ENCODE measurements at regions not wholly inside any gene's neighbourhood (a gene's known extent, or its start where the extent isn't known, plus 50 kb on each side); places are given as distances from the start of the nearest gene placed in this dataset.
A peak's percentile ranks its signal among the peaks of the same experiment; 100 is the strongest.

GRCh38 chr3:153974614-153975013 is 146.6 kb upstream of the ARHGEF26 start:
- no peak for DNase-seq (ENCODE audit: low spot score)

GRCh38 chr3:153976891-153977554 is 144.2 kb upstream of the ARHGEF26 start:
- DNase-seq (ENCODE audit: low spot score): peak; percentile 17

GRCh38 chr3:153978006-153978405 is 143.2 kb upstream of the ARHGEF26 start:
- no peak for DNase-seq (ENCODE audit: low spot score)

DNA sequence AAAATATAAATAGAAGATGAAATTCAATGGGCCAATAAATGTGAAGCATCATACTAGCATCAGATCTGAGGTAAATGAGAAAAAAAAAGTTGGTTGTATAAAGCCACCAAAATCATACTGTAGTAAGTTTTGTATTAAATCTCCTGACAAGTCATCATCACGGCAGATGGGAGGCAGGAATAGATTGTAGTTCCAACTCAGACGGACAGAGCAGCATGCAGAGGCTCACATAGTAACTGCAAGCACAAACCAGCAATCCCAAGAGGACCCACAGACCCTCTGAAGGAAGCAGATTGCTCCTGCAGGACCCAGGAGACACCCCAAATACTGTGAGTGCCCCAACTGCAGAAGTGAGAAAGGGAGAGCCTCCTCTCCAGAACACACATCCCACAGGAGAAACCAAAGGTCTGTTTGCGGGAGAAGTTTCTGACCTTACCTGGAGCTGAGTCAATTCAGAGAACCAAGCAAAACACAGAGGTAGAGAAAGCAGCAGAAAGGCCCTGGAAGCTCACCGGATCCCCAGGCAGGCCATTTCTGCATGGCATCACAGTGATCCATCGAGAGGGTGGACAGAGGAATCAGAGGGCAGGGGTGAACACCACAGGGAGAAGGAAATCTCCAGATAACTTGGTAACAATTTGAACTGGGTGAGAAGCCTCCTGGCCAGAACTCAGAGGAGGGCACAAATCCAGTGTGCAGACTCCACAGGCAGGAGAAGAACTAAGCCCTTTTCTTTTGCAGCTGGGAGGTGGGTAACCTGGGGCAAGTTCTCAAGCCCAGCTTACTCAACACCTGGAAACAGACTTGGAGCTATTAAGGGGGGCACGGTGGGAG is 141.6 kb upstream of the ARHGEF26 start:
- DNase-seq (ENCODE audit: low spot score): no peak

GRCh38 chr3:153980252-153980590 is 141.0 kb upstream of the ARHGEF26 start:
- no peak for DNase-seq (ENCODE audit: low spot score)

DNA sequence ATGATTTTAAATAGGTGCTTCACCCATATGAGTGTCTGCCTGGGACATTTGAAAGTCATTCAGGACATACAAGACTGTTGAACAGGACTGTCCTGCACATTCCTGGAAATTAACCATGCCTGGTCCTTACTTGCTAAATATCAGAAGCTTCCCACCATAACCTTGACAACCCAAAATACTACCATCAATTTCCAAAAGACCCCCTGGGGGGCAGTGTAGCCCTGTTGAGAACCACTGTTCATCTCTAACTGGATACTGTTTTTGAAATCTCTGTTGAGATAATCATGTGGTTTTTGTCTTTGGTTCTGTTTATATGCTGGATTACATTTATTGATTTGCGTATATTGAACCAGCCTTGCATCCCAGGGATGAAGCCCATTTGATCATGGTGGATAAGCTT is 123.8 kb upstream of the ARHGEF26 start:
- peak; percentile 20 for DNase-seq (ENCODE audit: low spot score)

GRCh38 chr3:154003649-154004048 is 117.5 kb upstream of the ARHGEF26 start:
- no peak for DNase-seq (ENCODE audit: low spot score)

DNA sequence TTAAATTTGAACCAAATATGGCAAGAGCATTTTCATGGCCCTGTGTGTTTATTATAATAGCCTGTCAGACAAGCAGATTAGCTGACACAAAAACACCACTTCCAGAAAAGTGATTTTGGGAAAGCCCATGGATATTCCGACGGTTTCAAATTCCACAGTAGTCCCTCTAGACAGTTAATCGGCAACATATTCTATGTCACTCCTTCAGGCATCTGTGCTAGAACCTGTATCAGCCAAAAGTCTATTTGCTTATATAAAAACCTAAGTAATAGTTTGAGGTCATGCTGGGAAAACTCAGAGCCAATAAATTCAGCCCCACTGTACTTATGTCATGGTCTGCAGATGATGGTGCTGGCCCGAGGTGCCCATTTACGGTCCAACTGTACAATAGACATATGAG is 110.2 kb upstream of the ARHGEF26 start:
- DNase-seq (ENCODE audit: low spot score): no peak

- no peak for DNase-seq (ENCODE audit: low spot score)
Observed at GRCh38 chr3:154013736-154014135, 107.5 kb upstream of the ARHGEF26 start.

DNA sequence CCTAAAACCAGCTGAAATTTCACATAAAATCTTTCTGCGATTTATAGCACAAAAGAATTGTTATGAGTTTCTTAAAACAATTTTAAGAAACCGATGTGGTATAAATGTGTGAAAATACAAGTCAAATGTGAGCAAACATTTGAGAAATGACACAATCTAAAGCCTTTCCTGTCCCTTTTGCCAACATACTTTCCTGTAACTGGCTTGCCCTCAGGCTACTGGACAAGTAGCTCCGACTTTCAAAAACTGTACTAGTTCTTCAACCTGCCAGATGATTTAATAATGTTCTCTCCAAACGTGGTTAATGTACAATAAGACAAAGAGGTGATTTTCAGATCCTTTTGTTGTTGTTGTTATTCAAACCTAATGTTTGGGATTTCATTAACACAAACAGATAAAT is 105.9 kb upstream of the ARHGEF26 start:
- no peak for DNase-seq (ENCODE audit: low spot score)

DNA sequence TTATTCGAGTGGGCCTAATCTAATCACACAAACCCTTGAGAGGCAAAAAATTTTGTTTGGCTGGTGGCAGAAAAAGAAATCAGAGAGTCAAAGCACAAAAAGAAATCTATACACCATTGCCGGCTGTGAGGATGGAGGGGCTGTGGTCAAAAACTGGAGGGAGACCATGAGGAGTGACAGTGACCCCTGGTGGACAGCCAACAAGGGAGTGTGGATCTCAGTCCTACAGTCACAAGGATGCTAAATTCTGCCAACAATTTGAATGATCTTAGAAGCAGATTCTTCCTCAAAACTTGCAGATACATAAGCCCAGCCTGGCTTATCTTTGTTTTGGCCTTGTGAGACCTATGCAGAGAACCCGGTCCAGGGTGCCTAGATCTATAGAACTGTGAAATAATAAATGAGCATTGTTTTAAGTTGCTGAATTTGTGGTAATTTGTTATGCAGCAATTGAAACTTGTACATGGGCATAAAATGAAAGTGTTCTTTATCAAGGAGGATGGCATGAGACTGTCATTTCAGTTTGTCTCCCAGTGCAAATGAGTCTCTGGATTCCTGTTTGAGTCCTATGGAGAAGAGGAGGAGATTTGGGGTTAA is 103.0 kb upstream of the ARHGEF26 start:
- peak; percentile 16 for DNase-seq (ENCODE audit: low spot score)

DNA sequence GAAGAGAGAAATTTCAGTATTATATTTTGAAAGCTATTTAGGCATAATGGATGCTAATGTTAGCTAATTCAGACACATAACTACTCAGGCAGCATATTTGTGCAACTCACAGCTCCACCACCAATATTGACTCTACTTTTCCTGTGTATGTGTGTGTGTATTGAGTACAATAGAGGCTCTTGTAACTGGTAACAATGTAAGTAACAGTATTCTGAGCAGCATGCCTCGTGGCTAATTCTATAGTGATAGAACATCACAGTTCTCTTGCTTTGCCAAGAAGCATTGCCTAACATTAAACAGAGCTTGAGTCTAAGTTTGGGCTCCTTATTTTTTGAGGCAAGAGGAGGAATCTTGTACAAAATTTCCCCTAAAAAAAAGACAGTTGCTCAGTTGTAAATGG is 98.6 kb upstream of the ARHGEF26 start:
- DNase-seq (ENCODE audit: low spot score): no peak

DNA sequence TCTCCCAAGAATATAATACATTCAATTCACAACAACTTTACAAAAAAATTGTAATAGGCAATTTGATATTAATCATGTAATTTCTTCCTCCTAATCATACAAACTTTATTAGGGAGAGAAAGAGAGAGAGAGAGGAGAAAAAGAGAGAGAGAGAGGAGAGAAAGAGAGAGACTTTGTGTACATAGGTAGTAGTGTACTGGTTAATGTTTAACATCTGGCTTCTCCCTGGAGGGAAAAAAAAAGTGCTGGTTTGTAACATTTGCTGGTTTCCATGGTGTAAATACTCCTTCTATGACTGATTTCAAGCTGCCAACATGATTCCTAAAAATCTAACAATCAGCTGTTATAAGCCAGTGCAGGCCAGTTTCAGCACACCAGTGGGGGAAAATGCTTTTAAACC is 98.0 kb upstream of the ARHGEF26 start:
- no peak for DNase-seq (ENCODE audit: low spot score)

- no peak for DNase-seq (ENCODE audit: low spot score)
Observed at GRCh38 chr3:154025007-154025406, 96.2 kb upstream of the ARHGEF26 start.

DNA sequence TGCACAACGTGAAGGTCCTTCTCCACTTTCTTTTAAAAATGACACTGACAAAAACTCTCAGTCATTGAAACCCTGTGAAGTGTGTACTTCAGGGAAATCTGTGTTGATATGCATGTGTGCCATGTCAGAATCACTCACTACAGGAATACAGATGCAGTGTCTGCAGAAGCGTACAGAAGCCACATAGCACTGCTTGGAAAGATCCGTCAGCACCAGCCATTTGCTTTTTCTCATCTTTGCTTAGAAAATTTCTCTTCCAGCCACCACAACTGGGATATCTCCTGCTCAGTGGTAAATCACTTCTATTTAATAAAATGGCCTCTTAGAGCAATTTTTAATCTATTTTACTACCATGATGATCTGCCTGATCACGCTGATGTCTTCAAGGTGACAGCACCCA is 91.3 kb upstream of the ARHGEF26 start:
- no peak for DNase-seq (ENCODE audit: low spot score)

DNA sequence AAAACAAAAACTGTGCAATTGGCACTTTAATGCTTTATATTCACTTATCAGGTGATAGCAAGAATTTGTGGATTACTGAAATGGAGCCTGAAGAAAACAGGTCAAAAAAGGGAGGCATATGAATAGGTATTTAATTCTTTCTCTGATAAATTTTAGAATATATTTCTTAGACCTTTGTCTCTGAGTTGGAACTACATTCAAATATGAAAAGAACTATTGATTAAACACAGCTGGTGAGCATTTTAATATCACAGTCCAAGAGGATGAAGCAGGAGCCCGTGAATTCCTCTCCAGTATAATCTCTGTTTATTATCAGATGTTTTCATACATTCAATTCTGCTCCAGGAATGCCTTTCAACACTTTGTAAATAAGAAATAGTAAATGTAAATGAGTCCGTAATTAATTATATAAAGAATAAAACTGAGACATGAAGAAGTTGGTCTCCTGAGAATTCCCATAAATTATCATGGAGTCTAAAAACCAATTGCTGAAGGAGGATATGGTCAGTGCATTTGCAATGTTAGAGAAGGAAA is 86.3 kb upstream of the ARHGEF26 start:
- no peak for DNase-seq (ENCODE audit: low spot score)

DNA sequence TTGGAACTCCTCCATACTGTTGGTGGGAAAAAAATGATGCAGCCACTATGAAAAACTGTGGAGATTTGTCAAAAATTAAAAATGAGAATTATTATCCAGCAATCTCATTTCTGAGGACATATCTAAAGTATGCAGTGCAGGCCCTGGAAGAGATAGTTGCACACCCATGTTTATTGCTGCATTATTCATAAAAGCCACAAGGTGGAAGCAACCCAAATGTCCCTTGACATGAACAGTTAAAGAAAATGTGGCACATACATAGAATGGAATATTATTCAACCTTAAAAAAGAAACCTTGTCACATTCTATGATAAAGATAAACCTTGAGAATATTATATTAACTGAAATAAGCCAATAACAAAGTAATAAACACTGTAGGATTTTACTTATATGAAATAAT is 80.9 kb upstream of the ARHGEF26 start:
- DNase-seq (ENCODE audit: low spot score): no peak

DNA sequence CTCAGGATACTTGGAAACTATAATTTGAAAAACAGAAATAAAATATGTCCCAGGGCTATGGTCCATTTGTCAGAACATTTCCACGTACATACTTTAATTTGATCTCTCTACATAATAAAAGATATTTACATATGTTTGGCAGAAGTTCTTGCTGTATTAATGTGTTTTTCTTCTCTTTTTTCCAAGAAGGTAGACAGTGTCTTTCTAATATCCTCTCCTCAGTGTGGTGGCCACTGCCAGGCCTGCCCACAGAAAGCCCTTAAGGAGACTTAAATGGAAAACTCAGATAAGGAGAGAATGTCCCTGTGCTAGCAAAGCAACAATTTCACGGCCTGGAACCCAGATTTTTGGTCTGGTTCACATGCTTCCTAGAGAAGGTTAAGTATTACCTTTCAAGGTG is 76.5 kb upstream of the ARHGEF26 start:
- no peak for DNase-seq (ENCODE audit: low spot score)

GRCh38 chr3:154050216-154050615 is 71.0 kb upstream of the ARHGEF26 start:
- no peak for DNase-seq (ENCODE audit: low spot score)

DNA sequence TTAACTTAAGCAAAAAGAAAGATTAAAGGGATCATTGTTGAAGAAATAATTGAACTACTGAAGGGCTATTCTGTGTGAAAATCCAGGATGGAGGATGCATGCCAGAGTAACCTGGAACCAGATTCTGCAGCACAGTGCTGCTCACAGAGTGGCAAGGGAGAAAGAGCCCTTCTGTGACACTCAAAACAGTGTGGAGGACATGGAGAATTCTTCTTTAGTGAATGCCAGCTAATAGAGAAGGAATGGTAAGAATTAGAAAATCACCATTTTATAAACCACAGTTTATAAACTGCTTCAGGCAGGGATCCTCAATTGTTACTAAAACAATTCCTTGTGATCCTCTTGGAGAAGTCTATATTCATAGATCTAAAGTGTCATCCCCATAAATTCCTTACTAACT is 70.4 kb upstream of the ARHGEF26 start:
- DNase-seq (ENCODE audit: low spot score): peak; percentile 12

DNA sequence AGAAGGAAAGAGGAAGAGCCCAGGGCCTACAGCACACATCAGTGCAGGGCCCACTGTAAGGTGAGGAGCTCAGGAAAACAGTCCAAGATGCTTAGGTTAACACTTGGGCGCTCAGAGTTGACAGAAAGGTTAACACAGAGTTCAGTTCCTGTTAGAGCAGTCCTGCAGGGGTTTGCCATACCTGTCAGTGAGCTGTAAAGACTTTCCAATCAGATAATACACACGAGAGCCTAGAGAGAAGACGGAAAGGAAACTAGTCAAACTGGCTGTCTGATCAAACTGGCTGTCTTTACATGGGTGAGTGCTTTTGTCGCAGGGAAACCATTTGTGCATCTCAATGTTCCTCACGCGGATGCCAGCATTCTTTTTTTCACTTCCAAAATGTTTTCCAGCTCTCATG is 61.4 kb upstream of the ARHGEF26 start:
- DNase-seq (ENCODE audit: low spot score): no peak

DNA sequence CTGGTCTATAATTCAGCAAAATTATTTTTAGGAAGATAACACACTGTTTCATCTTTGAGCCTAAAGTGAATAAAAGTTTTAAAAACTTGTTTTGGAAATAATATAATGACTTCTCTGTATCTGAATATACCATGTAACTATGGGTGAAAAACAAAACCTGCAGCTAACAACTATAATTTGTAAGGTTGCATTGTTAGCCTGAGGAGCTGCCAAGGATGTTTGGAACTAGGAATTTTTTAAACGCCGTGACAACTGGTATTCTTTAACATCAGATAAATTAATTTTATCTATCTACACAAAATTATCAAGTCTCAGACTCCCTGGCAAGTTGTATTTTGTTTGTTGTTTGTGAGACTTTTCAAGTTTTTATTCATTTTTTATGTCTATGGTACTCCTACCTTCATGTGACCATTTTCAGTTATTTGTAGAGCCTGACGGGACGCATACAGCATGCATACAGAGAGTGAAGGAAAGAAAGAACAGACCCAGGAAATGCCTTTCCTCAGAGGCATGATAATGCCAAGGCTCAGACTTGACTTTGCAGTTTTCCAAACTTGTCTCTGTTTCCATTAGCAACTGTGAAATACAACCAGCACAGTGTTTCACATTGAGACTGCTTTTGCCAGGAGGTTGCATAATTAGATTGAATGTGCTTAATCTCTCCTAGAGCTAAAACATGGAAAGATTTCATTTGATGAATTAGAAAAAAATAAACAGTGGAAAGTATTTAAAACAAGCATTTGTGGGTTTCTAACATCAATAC is 60.8 kb upstream of the ARHGEF26 start:
- DNase-seq (ENCODE audit: low spot score): peak; percentile 34
